Stimulated activated naive CD8-positive, alpha-beta T cell treated with anti-CD3 and anti-CD28 coated beads, Interleukin-15, amount 100 ng/mL, for 72 hours (primary cell): ENCODE measurements at regions not wholly inside any gene's neighbourhood (a gene's known extent, or its start where the extent isn't known, plus 50 kb on each side); places are given as distances from the start of the nearest gene placed in this dataset.
"Not testable (repeated sequence)": the region's sequence is repeated elsewhere in the genome, so short reads cannot be mapped to it uniquely, and the experiment has no call there.

Experiments used
- ATAC-seq: fragments of 150-1000 bp; cut with Tn5 transposase; 2 replicates; pipeline ENCODE4 v1.10.0; 2021; ENCODE audit warnings: mild to moderate bottlenecking, moderate library complexity
- DNase-seq, 2 donors: peaks; one replicate each; pipeline ENCODE4 v3.0.0; 2021 to 2022
- H3K27ac Mint-ChIP-seq, 2 donors: one replicate each; pipeline ENCODE4 v1.8.0; 2022; ENCODE audit warnings: mild to moderate bottlenecking in 2 of 2, mixed read lengths in 2 of 2, moderate library complexity in 2 of 2
- H3K27me3 Mint-ChIP-seq: one replicate; pipeline ENCODE4 v1.8.0; 2022; ENCODE audit warnings: mixed read lengths
- H3K4me1 Mint-ChIP-seq: one replicate; pipeline ENCODE4 v1.8.0; 2022; ENCODE audit warnings: mild to moderate bottlenecking, mixed read lengths
- H3K4me3 Mint-ChIP-seq, 2 donors: one replicate each; pipeline ENCODE4 v1.8.0; 2022; ENCODE audit warnings: mild to moderate bottlenecking in 2 of 2, mixed read lengths in 2 of 2, moderate library complexity in 1 of 2
- H3K9me3 Mint-ChIP-seq, 2 donors: one replicate each; pipeline ENCODE4 v1.8.0; 2022; ENCODE audit warnings: mixed read lengths in 2 of 2

DNA sequence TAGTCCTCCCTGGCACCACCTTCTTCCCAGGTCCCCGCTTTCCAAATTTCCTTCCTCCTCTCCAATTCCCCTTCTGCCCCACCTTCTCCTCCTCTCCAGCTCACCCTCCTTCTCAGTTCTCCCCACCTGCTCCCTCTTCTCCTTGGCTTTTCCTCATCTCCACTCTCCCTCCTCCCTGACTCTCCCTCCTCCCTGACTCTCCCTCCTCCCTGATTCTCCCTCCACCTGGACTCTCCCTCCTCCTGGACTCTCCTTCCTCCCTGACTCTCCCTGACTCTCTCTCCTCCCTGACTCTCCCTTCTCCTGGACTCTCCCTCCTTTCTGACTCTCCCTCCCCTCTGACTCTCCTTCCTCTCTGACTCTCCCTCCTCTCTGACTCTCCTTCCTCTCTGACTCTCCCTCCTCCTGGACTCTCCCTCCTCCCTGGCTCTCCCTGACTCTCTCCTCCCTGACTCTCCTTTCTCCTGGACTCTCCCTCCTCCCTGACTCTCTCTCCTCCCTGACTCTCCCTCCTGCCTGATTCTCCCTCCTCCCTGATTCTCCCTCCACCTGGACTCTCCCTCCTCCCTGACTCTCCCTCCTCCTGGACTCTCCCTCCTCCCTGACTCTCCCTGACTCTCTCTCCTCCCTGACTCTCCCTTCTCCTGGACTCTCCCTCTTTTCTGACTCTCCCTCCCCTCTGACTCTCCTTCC lies 169.3 kb downstream of the INHBB start:
- peak overlapping the region; percentile 9 to 90 for H3K27ac Mint-ChIP-seq
- not testable (repeated sequence) for DNase-seq, H3K4me1 Mint-ChIP-seq, H3K9me3 Mint-ChIP-seq, ATAC-seq, H3K4me3 Mint-ChIP-seq
- peaks cover 46% of the 10 kb centered on the region for H3K27me3 Mint-ChIP-seq

DNA sequence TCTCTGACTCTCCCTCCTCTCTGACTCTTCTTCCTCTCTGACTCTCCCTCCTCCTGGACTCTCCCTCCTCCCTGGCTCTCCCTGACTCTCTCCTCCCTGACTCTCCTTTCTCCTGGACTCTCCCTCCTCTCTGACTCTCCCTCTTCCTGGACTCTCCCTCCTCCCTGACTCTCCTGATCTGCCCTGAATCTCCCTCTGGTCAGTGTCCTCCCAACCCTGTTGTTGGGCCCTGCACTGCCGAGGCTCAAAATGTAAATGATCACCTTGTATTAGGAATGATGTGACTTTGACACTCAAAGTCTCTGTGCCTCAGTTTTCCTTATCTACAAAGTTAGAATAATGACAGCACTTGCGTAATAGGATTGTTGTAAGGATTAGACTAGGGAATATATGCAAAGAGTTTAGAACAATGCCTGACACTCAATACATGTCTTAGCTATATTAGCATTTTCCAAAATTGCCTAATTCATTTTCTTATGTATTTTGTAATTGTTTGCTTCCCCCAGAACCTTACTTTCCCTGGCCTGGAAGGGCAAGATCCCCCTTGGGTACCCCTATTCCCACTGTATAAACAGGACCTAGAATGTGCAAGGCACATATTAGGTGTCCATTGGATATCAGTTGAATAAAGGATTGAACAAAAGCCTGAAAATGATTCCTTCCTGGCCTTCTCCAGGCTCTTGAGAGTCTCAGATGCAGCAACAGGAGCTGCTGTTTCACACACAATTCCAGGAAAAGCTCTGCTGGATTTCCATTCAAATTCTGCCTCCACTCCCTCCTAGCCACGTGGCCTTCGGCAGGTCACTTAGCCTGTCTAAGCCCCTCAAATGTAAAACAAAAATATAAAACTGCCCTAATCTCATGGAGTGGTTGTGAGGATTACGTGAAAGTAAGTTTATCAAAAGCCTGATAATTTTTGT lies 170.1 kb downstream of the INHBB start:
- Mint-ChIP-seq H3K27ac (peak overlapping the region in 1 of 2 donors; percentile 90), H3K4me1 (no peaks in the 10 kb centered on the region), H3K9me3 (no peaks in the 10 kb centered on the region), H3K4me3 (no peak overlapping the region), H3K27me3 (peaks cover 48% of the 10 kb centered on the region)
- ATAC-seq (no peak), DNase-seq (no peak)

DNA sequence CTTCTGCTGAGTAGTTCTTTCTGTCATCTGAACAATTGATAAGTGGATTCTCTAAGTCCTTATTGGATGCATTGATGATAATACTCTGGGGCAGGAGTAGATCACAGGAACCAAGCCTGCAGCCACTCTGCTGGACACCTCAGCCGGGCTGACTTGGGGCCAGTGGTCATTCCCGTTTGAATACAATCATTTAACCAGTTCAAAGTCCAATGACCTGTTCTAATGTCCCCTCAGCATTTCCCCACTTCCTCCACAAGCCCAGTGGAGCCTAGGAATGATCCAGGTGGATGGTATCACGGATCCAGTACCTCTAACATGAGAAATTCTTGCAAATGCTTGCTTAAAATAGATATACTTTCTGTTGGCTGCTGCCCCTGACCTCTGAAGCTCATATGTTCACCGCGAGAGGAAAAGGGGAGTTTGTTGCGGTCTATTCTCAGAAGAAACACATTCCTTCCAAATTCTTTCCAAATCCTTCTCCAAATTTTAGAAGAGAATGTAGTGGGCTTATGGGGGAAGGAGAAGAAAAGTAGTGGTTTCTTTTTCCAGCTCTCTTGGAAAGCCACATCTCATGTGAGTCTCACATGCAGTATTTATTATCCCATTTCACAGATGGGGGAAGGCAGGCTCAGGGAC lies 170.9 kb downstream of the INHBB start:
- Mint-ChIP-seq H3K4me3 (no peak overlapping the region), H3K4me1 (no peaks in the 10 kb centered on the region), H3K9me3 (no peaks in the 10 kb centered on the region), H3K27me3 (peaks cover 56% of the 10 kb centered on the region), H3K27ac (no peak overlapping the region)
- DNase-seq (no peak), ATAC-seq (no peak)

DNA sequence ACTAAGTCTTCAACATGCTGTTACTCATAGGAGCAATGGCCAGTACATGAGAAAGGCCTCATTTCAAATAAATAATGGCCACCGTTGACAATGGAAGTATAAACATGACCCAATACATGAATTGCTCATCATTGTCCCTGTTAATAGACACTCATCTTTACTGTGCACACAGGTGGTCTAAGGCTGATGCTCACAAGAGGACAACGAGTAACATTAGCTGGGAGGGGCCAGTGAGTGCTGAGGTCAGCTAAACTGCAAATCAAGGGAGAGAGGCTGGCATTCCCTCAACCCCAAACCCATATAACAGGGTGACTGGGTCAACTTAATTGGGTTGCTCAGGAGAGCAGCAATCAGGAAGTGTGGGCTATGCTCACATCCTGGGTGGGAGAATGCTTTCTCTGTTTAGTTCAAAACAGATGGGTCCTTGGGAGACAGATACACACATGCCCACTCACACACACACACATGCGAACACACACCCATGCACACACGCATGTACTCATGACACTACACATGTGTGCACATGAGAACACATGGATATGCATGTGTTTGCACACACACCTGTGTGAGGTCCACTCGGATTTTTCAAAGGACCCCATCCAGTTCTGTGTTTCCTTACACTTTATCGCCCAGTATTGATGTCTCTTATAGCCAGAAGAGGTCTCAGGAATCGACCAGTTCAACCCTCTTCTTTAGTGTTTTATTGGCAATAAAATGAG lies 172.0 kb downstream of the INHBB start:
- H3K9me3 Mint-ChIP-seq: no peaks in the 10 kb centered on the region
- DNase-seq (no peak), ATAC-seq (no peak)
- no peak overlapping the region for H3K4me3 Mint-ChIP-seq
- H3K27ac Mint-ChIP-seq: no peak overlapping the region
- peaks cover 67% of the 10 kb centered on the region for H3K27me3 Mint-ChIP-seq
- no peaks in the 10 kb centered on the region for H3K4me1 Mint-ChIP-seq

DNA sequence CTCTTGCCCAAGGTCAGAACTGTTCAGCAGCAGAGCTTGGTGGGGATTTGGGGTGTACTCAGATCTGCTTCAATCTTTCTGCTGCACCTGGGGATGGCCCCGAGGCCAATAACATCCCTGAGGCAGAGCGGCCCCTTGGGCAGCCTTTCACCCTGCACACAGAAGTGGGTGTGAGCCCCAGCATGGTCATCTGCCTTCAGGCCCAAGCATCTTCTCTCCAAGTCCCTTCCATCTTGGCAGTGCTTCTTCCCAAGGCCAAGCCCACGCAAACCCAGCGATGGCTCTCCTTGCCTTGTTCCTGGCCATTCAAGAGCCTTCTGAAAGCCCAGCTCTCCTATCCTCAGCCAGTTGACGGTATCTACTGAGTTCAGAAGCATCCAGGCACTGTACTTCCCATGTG lies 172.9 kb downstream of the INHBB start:
- DNase-seq (no peak), ATAC-seq (no peak)
- H3K27ac Mint-ChIP-seq: no peak overlapping the region
- no peaks in the 10 kb centered on the region for H3K4me1 Mint-ChIP-seq
- no peak overlapping the region for H3K4me3 Mint-ChIP-seq
- H3K27me3 Mint-ChIP-seq: peaks cover 76% of the 10 kb centered on the region
- H3K9me3 Mint-ChIP-seq: no peaks in the 10 kb centered on the region

DNA sequence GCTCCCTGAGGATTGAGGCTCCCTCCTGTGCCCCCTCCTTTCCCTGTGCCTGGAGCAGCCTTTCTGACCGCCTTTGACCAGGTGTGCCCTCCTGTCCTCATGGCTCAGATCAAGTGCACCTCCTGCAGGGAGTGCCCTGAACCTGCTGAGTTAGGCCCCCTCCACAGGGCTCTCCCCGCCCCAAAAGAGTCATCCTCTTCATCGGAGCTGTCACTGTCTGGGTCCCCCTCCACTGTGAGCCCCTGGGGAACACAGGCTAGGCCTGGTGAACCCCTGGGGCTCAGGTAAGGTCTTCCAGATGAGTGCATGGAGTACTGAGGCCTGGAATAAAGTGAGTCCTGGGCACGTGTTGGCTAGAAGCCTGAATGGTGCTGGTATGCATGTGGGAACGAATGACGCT lies 173.5 kb downstream of the INHBB start:
- H3K9me3 Mint-ChIP-seq: no peaks in the 10 kb centered on the region
- no peaks in the 10 kb centered on the region for H3K4me1 Mint-ChIP-seq
- H3K4me3 Mint-ChIP-seq: no peak overlapping the region
- peaks cover 82% of the 10 kb centered on the region for H3K27me3 Mint-ChIP-seq
- DNase-seq: no peak
- peak; percentile 18 for ATAC-seq
- no peak overlapping the region for H3K27ac Mint-ChIP-seq

DNA sequence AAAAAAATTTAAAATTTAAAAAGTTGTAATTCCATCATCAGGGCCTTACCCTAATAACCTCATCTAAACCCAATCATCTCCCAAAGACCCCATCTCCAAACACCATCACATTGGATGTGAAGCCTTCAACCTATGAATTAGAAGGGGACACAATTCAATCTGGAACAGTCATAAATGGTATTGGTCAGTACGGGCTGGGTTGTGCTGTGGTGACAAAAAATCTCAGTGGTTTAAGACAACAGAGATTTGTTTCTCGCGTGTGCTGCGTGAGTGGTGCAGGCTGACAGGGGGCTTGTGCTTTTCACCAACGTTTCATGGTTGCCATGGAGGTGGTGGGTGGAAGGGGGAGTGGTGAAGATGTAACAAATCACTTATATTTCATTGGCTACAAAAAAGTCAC lies 174.5 kb downstream of the INHBB start:
- ATAC-seq (no peak), DNase-seq (no peak)
- Mint-ChIP-seq H3K4me3 (no peak overlapping the region), H3K9me3 (no peaks in the 10 kb centered on the region), H3K4me1 (no peaks in the 10 kb centered on the region), H3K27ac (no peak overlapping the region), H3K27me3 (peaks cover 85% of the 10 kb centered on the region)

DNA sequence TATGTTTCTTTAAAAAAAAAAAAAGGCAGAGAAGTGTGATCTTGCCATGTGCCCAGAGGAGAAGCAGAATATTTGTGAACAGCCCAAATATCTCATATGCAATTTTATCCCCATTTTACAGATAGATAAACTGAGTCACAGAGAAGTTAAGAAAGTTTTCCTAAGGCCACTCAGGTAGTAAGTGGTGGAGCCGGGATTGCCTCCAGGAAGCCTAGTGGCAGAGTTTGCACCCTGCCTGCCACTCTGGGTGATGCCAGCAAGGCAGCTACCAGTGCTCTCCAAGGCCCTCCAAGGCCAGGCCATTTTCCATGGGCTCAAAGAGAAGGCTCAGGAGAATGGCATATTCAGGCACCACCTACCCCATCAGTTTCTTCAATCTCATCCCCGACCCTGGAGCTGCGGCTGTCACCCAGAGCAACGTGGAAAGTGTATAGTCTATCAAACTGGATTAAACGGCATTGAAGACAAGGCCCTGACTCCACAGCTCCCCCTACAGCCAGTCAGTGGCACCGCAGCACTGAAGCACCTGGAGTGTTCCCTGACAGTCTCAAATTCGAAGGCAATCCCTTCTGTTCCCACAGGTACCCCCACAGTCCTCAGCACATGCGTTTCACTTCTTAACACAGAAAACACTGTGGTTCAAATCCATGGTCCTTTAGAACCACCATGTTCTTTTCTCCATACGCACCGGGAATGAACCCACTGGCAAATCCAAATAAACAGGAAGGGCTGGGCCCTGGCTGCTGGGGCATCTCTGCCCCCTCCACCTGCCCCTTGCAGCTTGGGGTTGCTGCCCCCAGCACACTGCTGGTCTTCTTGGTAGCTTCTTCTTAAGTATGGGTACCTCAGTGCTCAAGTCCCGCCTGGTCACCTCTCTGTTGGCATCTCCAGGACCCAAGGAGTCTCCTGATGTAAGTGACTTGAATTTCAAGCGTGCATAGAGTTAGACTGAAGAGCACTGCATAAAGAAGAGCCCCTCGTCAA lies 175.3 kb downstream of the INHBB start:
- DNase-seq (peak; percentile 39 to 44), ATAC-seq (peak; percentile 37)
- peaks cover 80% of the 10 kb centered on the region for H3K27me3 Mint-ChIP-seq
- no peaks in the 10 kb centered on the region for H3K9me3 Mint-ChIP-seq
- no peaks in the 10 kb centered on the region for H3K4me1 Mint-ChIP-seq
- no peak overlapping the region for H3K4me3 Mint-ChIP-seq
- H3K27ac Mint-ChIP-seq: no peak overlapping the region

DNA sequence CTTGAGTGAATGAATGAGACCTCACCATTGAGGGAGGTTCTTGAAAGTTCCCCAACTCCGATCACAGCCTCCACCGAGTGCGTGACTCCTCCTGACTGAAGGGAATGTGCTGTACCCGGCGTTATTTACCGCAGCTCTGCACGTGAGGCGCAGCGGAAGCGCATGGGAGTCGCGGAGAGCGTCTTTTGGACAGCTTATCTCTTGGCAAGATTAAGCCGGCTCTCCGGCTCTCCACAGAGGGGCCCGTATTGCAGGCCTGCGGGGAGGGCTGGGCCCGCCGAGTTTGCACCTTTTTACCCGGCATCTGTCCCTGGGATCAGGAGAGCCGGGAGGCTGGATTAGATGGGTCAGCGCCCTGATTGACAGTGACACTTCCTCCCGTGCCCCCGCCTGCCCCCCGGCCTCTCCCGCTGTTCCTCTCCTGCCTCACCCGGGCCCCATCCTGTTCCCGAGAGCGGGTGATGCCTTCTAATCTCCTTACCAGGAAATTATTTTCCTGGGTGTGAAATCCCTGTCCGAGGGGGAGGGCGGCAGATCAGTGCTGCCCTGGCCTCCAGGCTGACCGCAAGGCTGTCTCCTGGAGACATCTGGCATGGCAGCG lies 176.3 kb downstream of the INHBB start:
- H3K9me3 Mint-ChIP-seq: no peaks in the 10 kb centered on the region
- no peaks in the 10 kb centered on the region for H3K4me1 Mint-ChIP-seq
- peaks cover 70% of the 10 kb centered on the region for H3K27me3 Mint-ChIP-seq
- no peak overlapping the region for H3K4me3 Mint-ChIP-seq
- DNase-seq: no peak
- no peak overlapping the region for H3K27ac Mint-ChIP-seq
- ATAC-seq: no peak

DNA sequence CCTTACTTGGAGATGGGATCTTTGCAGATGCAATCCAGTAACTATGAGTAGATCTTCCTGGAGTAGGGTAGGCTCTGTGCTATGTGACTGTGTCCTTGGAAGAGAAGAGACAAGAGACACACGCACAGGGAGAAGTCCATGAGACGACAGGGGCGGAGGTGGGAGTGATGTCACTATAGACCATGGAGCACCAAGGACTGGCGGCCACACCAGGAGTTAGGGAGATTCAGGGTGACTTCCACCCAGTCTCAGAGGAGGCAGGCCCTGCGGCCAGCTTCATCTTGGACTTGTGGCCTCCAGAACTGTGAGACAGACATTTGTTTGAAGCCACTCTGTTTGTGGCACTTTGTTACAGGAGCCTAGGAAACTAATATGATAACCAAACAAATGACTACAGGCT lies 177.8 kb downstream of the INHBB start:
- DNase-seq (no peak), ATAC-seq (no peak)
- H3K9me3 Mint-ChIP-seq: no peaks in the 10 kb centered on the region
- H3K4me1 Mint-ChIP-seq: no peaks in the 10 kb centered on the region
- peak overlapping the region in 1 of 2 donors; percentile 21 for H3K27ac Mint-ChIP-seq
- no peak overlapping the region for H3K4me3 Mint-ChIP-seq
- H3K27me3 Mint-ChIP-seq: peaks cover 71% of the 10 kb centered on the region

DNA sequence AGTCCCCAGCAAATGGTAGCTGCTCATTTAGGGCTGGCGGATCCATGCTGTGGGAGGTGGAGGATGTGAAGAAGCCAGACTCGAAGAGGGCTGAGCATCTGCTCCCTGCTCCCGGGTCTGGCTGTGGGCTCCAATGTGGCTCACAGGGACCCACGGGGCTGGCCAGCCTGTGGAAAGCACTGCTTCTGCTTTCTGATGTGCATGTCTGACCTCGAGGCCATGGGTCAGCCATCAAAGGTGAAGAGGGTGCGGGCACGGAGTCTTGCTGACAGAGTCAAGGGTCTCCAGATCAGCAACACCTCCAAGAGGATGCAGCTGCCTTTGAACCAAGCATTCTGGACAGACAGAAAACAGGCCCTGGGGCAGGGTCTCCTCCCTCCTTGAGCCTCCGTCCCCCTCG lies 178.2 kb downstream of the INHBB start:
- Mint-ChIP-seq H3K4me1 (no peaks in the 10 kb centered on the region), H3K4me3 (no peak overlapping the region)
- no peak for ATAC-seq

DNA sequence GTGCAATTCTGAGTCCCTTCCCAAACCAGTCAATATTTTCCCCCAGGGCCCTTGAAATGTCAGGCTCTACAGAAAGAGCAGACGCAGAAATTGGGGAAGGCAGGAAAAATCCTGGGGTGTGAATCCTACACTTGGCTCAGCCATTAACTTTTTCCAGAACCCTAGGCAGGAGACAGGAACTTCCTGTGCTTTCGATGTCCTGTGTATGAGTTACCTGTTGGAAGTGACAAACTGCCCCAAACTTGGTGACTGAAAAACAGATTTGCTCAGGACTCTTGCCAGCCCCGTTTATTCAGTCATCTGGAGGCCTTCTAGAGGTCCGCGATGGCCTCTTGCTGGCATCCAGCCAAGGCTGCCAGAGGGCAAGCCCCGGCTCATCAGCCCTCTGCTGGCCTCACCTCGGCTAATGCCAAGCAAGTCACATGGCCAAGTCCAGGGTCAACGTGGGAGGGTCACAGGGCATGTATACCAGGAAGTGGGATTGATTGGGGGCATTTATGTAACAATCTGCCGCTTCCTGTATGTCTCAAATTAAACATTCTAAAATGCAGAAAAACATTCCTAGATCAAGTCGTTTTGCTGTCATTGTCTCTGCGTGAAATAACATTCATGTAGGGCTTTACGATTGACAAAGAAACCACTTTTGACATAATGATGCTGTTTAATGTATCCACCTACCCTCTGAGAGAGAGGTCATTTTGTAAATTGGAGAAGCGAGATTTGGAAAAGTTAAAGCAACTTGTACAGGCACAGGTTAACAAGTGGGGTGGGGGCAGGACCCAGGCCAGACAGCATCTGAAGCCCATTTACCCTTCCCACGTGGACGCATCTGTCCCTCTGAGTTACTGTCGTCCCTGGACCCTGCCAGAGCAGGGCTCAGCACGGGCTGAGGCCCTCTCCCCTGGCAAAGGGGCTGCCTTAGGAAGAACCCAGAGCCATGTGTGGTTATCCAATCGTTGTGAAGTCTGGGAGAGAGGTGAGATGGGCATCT lies 179.4 kb downstream of the INHBB start:
- Mint-ChIP-seq H3K9me3 (no peaks in the 10 kb centered on the region), H3K27me3 (peaks cover 66% of the 10 kb centered on the region), H3K4me3 (no peak overlapping the region), H3K4me1 (no peaks in the 10 kb centered on the region), H3K27ac (peak overlapping the region in 1 of 2 donors; percentile 83)
- no peak for ATAC-seq
- DNase-seq: no peak

More for the DNA sequence above, 178.2 kb downstream of the INHBB start:
- Mint-ChIP-seq H3K9me3 (no peaks in the 10 kb centered on the region), H3K27me3 (peaks cover 72% of the 10 kb centered on the region), H3K27ac (no peak overlapping the region)
- no peak for DNase-seq

DNA sequence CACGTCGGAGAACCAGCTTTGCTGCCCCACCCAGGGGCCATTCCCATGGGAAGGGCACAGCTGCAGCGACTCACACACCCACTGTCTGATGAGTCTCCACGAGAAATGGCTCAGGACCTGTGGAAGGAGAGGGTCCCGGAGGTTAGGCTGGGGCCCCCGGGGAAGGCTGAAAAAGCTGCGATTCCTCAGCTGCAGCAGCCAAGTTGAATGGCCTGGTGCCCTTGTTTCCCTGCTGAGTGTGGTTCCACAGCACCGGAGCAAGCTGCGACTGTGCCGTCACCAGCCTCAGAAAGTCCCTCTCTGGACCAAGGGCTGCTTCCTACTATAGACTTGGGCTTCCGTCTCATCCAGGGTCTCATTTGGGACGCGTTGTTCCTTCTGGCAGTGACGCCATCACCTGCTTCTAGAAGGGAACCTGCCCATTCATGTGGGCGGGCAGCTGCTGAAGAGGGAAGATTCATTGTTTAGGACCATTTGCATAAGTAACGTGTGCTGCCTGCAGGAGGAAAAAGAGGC lies 180.2 kb downstream of the INHBB start:
- ATAC-seq: no peak

More for the DNA sequence above, 180.2 kb downstream of the INHBB start:
- no peak for DNase-seq
- no peak overlapping the region for H3K27ac Mint-ChIP-seq
- H3K4me3 Mint-ChIP-seq: no peak overlapping the region
- H3K9me3 Mint-ChIP-seq: no peaks in the 10 kb centered on the region
- H3K27me3 Mint-ChIP-seq: peaks cover 64% of the 10 kb centered on the region
- H3K4me1 Mint-ChIP-seq: no peaks in the 10 kb centered on the region
